ENCODE measurements at regions not wholly inside any gene's neighbourhood (a gene's known extent, or its start where the extent isn't known, plus 50 kb on each side); places are given as distances from the start of the nearest gene placed in this dataset.

- Histone ChIP-seq H3K4me1 (ENCODE audit: control insufficient read depth, insufficient read depth, low read length, unreplicated experiment) (peaks cover 7% of the 10 kb centered on the region), H3K27ac (ENCODE audit: low read depth, low read length) (no peak overlapping the region), H3K4me3 (ENCODE audit: low read depth, low read length) (no peak overlapping the region), H3K27me3 (ENCODE audit: insufficient read depth, low read length) (no peaks in the 10 kb centered on the region), H3K79me2 (ENCODE audit: control insufficient read depth, insufficient read depth, low read length, unreplicated experiment) (no peaks in the 10 kb centered on the region), H2AFZ (ENCODE audit: low read length, unreplicated experiment) (no peak overlapping the region), H3K36me3 (ENCODE audit: insufficient read depth, low read length) (no peaks in the 10 kb centered on the region)
These were observed 121.2 kb downstream of the PALM2AKAP2 start for GRCh38 chr9:109901201-109901600.

GRCh38 chr9:109903515-109904138 is 123.6 kb downstream of the PALM2AKAP2 start:
- no peaks in the 10 kb centered on the region for H3K36me3 ChIP-seq (ENCODE audit: insufficient read depth, low read length)
- H3K27ac ChIP-seq (ENCODE audit: low read depth, low read length): no peak overlapping the region
- H2AFZ ChIP-seq (ENCODE audit: low read length, unreplicated experiment): no peak overlapping the region
- no peaks in the 10 kb centered on the region for H3K27me3 ChIP-seq (ENCODE audit: insufficient read depth, low read length)
- H3K4me1 ChIP-seq (ENCODE audit: control insufficient read depth, insufficient read depth, low read length, unreplicated experiment): peaks cover 18% of the 10 kb centered on the region
- H3K4me3 ChIP-seq (ENCODE audit: low read depth, low read length): no peak overlapping the region
- H3K79me2 ChIP-seq (ENCODE audit: control insufficient read depth, insufficient read depth, low read length, unreplicated experiment): no peaks in the 10 kb centered on the region

GRCh38 chr9:109904666-109905065 is 124.7 kb downstream of the PALM2AKAP2 start:
- H3K27ac ChIP-seq (ENCODE audit: low read depth, low read length): no peak overlapping the region
- H3K27me3 ChIP-seq (ENCODE audit: insufficient read depth, low read length): no peaks in the 10 kb centered on the region
- no peak overlapping the region for H2AFZ ChIP-seq (ENCODE audit: low read length, unreplicated experiment)
- peaks cover 4% of the 10 kb centered on the region for H3K79me2 ChIP-seq (ENCODE audit: control insufficient read depth, insufficient read depth, low read length, unreplicated experiment)
- H3K4me1 ChIP-seq (ENCODE audit: control insufficient read depth, insufficient read depth, low read length, unreplicated experiment): peaks cover 22% of the 10 kb centered on the region
- H3K4me3 ChIP-seq (ENCODE audit: low read depth, low read length): no peak overlapping the region
- H3K36me3 ChIP-seq (ENCODE audit: insufficient read depth, low read length): no peaks in the 10 kb centered on the region

GRCh38 chr9:109905472-109905871 is 125.5 kb downstream of the PALM2AKAP2 start:
- peaks cover 29% of the 10 kb centered on the region for H3K4me1 ChIP-seq (ENCODE audit: control insufficient read depth, insufficient read depth, low read length, unreplicated experiment)
- peaks cover 5% of the 10 kb centered on the region for H3K79me2 ChIP-seq (ENCODE audit: control insufficient read depth, insufficient read depth, low read length, unreplicated experiment)
- H3K4me3 ChIP-seq (ENCODE audit: low read depth, low read length): no peak overlapping the region
- no peak overlapping the region for H2AFZ ChIP-seq (ENCODE audit: low read length, unreplicated experiment)
- no peak overlapping the region for H3K27ac ChIP-seq (ENCODE audit: low read depth, low read length)
- no peaks in the 10 kb centered on the region for H3K36me3 ChIP-seq (ENCODE audit: insufficient read depth, low read length)
- no peaks in the 10 kb centered on the region for H3K27me3 ChIP-seq (ENCODE audit: insufficient read depth, low read length)

- H3K27ac ChIP-seq (ENCODE audit: low read depth, low read length): no peak overlapping the region
- no peaks in the 10 kb centered on the region for H3K27me3 ChIP-seq (ENCODE audit: insufficient read depth, low read length)
- H2AFZ ChIP-seq (ENCODE audit: low read length, unreplicated experiment): no peak overlapping the region
- H3K4me1 ChIP-seq (ENCODE audit: control insufficient read depth, insufficient read depth, low read length, unreplicated experiment): peaks cover 43% of the 10 kb centered on the region
- H3K36me3 ChIP-seq (ENCODE audit: insufficient read depth, low read length): no peaks in the 10 kb centered on the region
- no peak overlapping the region for H3K4me3 ChIP-seq (ENCODE audit: low read depth, low read length)
- peaks cover 5% of the 10 kb centered on the region for H3K79me2 ChIP-seq (ENCODE audit: control insufficient read depth, insufficient read depth, low read length, unreplicated experiment)
These were observed 126.9 kb downstream of the PALM2AKAP2 start for GRCh38 chr9:109906766-109907382.

GRCh38 chr9:109907400-109907799 is 127.4 kb downstream of the PALM2AKAP2 start:
- Histone ChIP-seq H3K79me2 (ENCODE audit: control insufficient read depth, insufficient read depth, low read length, unreplicated experiment) (peaks cover 5% of the 10 kb centered on the region), H2AFZ (ENCODE audit: low read length, unreplicated experiment) (no peak overlapping the region), H3K4me3 (ENCODE audit: low read depth, low read length) (no peak overlapping the region), H3K36me3 (ENCODE audit: insufficient read depth, low read length) (no peaks in the 10 kb centered on the region), H3K4me1 (ENCODE audit: control insufficient read depth, insufficient read depth, low read length, unreplicated experiment) (peaks cover 47% of the 10 kb centered on the region), H3K27ac (ENCODE audit: low read depth, low read length) (no peak overlapping the region), H3K27me3 (ENCODE audit: insufficient read depth, low read length) (no peaks in the 10 kb centered on the region)

GRCh38 chr9:109907810-109908458 is 127.9 kb downstream of the PALM2AKAP2 start:
- H3K79me2 ChIP-seq (ENCODE audit: control insufficient read depth, insufficient read depth, low read length, unreplicated experiment): peaks cover 5% of the 10 kb centered on the region
- no peak overlapping the region for H2AFZ ChIP-seq (ENCODE audit: low read length, unreplicated experiment)
- no peak overlapping the region for H3K27ac ChIP-seq (ENCODE audit: low read depth, low read length)
- no peaks in the 10 kb centered on the region for H3K27me3 ChIP-seq (ENCODE audit: insufficient read depth, low read length)
- no peaks in the 10 kb centered on the region for H3K36me3 ChIP-seq (ENCODE audit: insufficient read depth, low read length)
- peaks cover 52% of the 10 kb centered on the region for H3K4me1 ChIP-seq (ENCODE audit: control insufficient read depth, insufficient read depth, low read length, unreplicated experiment)
- H3K4me3 ChIP-seq (ENCODE audit: low read depth, low read length): no peak overlapping the region

GRCh38 chr9:109908459-109909390 is 128.7 kb downstream of the PALM2AKAP2 start:
- Histone ChIP-seq H3K4me3 (ENCODE audit: low read depth, low read length) (no peak overlapping the region), H3K27ac (ENCODE audit: low read depth, low read length) (no peak overlapping the region), H3K27me3 (ENCODE audit: insufficient read depth, low read length) (no peaks in the 10 kb centered on the region), H3K4me1 (ENCODE audit: control insufficient read depth, insufficient read depth, low read length, unreplicated experiment) (peaks cover 58% of the 10 kb centered on the region), H3K79me2 (ENCODE audit: control insufficient read depth, insufficient read depth, low read length, unreplicated experiment) (peaks cover 5% of the 10 kb centered on the region), H2AFZ (ENCODE audit: low read length, unreplicated experiment) (no peak overlapping the region), H3K36me3 (ENCODE audit: insufficient read depth, low read length) (no peaks in the 10 kb centered on the region)

GRCh38 chr9:109910671-109911518 is 130.9 kb downstream of the PALM2AKAP2 start:
- H3K27me3 ChIP-seq (ENCODE audit: insufficient read depth, low read length): no peaks in the 10 kb centered on the region
- peaks cover 5% of the 10 kb centered on the region for H3K79me2 ChIP-seq (ENCODE audit: control insufficient read depth, insufficient read depth, low read length, unreplicated experiment)
- H2AFZ ChIP-seq (ENCODE audit: low read length, unreplicated experiment): no peak overlapping the region
- H3K27ac ChIP-seq (ENCODE audit: low read depth, low read length): peak overlapping the region; percentile 98
- peak overlapping the region; percentile 9; the same call in 1 of the 2 replicates for H3K4me3 ChIP-seq (ENCODE audit: low read depth, low read length)
- no peaks in the 10 kb centered on the region for H3K36me3 ChIP-seq (ENCODE audit: insufficient read depth, low read length)
- peaks cover 62% of the 10 kb centered on the region for H3K4me1 ChIP-seq (ENCODE audit: control insufficient read depth, insufficient read depth, low read length, unreplicated experiment)

Measured in ACC112 (cell line).